ENCODE measurements at regions not wholly inside any gene's neighbourhood (a gene's known extent, or its start where the extent isn't known, plus 50 kb on each side); places are given as distances from the start of the nearest gene placed in this dataset.

DNA sequence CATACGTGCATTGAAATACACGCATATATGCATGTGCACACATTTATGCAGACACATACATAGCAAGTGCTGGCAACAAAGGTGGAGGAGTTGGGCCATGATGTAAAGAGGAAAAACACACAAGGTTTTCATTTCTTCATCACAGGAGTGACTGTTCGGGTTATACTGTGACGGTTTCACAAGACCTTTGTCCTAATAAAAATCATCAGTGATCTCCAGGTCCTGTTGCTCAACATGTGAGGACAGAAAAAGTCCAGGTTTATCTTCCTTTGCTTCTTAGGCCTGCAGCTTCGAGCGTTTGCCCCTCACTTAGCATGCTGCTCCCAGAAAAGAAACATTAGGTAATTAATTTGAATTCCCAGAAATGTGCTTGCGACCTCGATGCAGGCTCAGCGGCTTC, 1260.0 kb upstream of the TMEM132C start:
- no peaks in the 10 kb centered on the region for H3K27me3 Mint-ChIP-seq
- peaks cover 0 to 6% (median 3%) of the 10 kb centered on the region in 3 donors for H3K9me3 Mint-ChIP-seq
- no peaks in the 10 kb centered on the region for H3K4me1 Mint-ChIP-seq
- no peak overlapping the region for H3K4me3 Mint-ChIP-seq
- no peak overlapping the region for H3K27ac Mint-ChIP-seq
- H3K36me3 Mint-ChIP-seq, result no peaks in the 10 kb centered on the region

DNA sequence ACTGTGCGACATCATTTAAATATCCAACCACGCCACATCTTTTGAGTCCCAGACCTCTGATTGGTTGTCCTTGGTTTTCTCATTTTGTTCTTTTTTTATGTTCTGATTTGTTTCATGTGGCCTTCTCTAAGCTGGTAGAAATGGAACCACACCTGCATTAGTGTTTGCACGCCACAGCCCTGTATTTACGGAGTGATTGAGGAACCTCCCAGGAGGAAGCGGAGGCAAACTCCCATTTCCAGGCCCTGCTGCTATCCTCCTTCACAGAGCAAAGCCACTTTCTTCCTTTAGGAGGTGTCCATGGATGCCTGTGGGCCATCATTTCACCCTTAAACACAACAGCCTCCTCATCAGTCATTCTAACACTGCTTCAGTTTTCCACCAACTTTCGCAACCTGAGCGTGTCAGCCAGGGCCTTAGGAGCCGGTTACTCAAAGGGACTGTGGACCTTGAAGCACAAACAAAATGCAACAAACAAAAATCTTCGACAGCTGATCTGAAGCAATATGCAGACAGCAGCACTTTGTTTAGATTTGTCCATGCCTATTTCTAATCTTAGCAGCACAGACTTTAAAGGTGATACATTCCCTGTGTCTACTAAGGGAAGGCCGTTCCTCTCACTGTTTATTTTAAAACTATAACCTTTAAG, 1258.1 kb upstream of the TMEM132C start:
- no peak overlapping the region for H3K27ac Mint-ChIP-seq
- no peaks in the 10 kb centered on the region for H3K36me3 Mint-ChIP-seq
- no peaks in the 10 kb centered on the region for H3K4me1 Mint-ChIP-seq
- no peaks in the 10 kb centered on the region for H3K27me3 Mint-ChIP-seq
- peaks cover 0 to 6% (median 4%) of the 10 kb centered on the region in 3 donors for H3K9me3 Mint-ChIP-seq
- no peak overlapping the region for H3K4me3 Mint-ChIP-seq

GRCh38 chr12:127012109-127012508, 1254.9 kb upstream of the TMEM132C start:
- Mint-ChIP-seq H3K9me3 (peaks cover 0 to 4% (median 2%) of the 10 kb centered on the region in 3 donors), H3K27ac (no peak overlapping the region), H3K36me3 (no peaks in the 10 kb centered on the region), H3K27me3 (no peaks in the 10 kb centered on the region), H3K4me1 (no peaks in the 10 kb centered on the region), H3K4me3 (no peak overlapping the region)

GRCh38 chr12:127013197-127013596, 1253.8 kb upstream of the TMEM132C start:
- H3K4me3 Mint-ChIP-seq, result no peak overlapping the region
- no peaks in the 10 kb centered on the region for H3K4me1 Mint-ChIP-seq
- no peaks in the 10 kb centered on the region for H3K36me3 Mint-ChIP-seq
- no peaks in the 10 kb centered on the region for H3K27me3 Mint-ChIP-seq
- H3K27ac Mint-ChIP-seq, result no peak overlapping the region
- peaks cover 0 to 4% (median 4%) of the 10 kb centered on the region in 3 donors for H3K9me3 Mint-ChIP-seq

DNA sequence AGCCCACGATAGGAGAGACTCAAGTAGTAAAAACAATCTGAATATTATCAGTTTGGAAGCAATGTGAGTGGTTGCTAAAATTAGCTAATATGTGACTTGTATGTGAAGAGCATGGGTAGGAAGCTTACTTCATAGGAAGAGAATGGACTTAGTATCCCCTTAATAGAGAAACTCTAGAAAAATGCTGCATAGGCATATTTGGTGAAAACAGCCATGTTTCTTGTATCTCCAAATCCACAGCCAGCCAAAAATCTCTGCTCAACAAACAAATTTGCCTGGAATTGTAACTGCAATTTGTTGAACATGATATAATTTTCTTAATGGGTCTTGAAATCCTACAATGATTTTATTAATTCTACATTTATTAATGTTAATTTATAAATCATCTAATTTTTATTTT, 1252.9 kb upstream of the TMEM132C start:
- no peak overlapping the region for H3K27ac Mint-ChIP-seq

DNA sequence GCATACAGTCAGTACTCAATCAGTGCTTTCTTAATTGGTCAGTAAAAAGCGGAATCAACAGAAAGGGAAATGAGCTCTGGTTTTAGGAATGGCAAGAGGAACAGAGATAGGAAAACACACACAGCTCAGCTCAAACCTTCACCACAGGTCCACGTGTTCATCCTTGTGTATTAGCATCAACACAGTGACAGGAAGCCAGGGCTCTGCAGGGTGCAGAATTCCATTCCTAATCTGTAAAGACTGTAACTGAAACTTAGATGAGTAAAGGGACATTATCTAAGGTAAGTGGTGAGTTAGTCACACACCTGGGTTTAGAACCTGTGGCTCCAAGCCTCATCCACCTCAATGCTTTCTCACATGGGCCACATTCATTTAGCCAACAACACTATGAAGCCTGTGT, 1242.2 kb upstream of the TMEM132C start:
- no peaks in the 10 kb centered on the region for H3K36me3 Mint-ChIP-seq
- no peak overlapping the region for H3K4me3 Mint-ChIP-seq
- H3K4me1 Mint-ChIP-seq, result no peaks in the 10 kb centered on the region
- H3K9me3 Mint-ChIP-seq, result peaks cover 2 to 23% (median 3%) of the 10 kb centered on the region in 3 donors
- H3K27me3 Mint-ChIP-seq, result no peaks in the 10 kb centered on the region
- no peak overlapping the region for H3K27ac Mint-ChIP-seq

More for the DNA sequence above, 1252.9 kb upstream of the TMEM132C start:
- H3K27me3 Mint-ChIP-seq, result no peaks in the 10 kb centered on the region
- peaks cover 0 to 6% (median 4%) of the 10 kb centered on the region in 3 donors for H3K9me3 Mint-ChIP-seq
- no peak overlapping the region for H3K4me3 Mint-ChIP-seq
- H3K4me1 Mint-ChIP-seq, result no peaks in the 10 kb centered on the region
- H3K36me3 Mint-ChIP-seq, result no peaks in the 10 kb centered on the region

GRCh38 chr12:127025545-127025944, 1241.4 kb upstream of the TMEM132C start:
- Mint-ChIP-seq H3K27ac (no peak overlapping the region), H3K27me3 (no peaks in the 10 kb centered on the region), H3K4me1 (no peaks in the 10 kb centered on the region), H3K4me3 (no peak overlapping the region), H3K36me3 (no peaks in the 10 kb centered on the region), H3K9me3 (peaks cover 2 to 23% (median 3%) of the 10 kb centered on the region in 3 donors)

DNA sequence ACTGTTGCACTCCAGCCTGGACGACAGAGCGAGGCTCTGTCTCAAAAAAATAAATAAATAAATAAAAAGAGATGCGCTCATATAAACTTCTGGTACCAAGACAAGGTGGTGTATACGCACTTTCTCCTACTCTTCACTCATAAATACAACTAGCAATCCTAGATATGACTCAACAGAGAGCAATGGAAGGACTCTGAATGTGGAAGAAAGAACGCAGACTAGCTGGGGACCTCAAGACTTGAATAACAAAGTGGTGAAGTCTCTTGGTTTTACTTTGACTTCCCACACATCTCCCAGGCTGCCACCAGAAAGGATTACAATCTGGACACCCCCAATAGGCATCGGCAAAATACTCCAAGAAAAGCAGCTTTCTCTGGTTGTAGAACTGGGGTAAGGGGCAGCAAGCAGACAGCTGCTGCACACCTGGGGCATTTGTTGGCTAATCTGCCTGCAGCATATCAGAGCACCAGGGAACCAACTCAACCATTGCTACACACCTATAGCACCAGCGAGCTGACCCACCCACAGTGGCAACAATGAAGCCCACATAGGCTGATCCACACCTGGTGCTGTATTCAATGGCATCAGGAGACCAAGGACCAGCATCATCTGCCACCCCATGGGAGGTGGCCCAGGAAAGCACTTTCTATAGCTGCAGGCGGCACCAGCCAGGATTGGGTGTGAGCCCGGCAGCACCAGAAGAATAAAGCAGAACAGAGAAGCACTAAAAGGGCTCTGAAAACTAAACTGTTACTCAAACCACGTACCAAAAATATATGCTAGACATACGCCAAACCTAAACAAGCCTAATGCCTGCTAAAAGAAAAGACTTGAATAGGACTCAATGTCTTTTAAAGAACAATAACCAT, 1231.7 kb upstream of the TMEM132C start:
- Mint-ChIP-seq H3K4me3 (no peak overlapping the region), H3K27ac (no peak overlapping the region), H3K4me1 (no peaks in the 10 kb centered on the region), H3K36me3 (no peaks in the 10 kb centered on the region), H3K27me3 (no peaks in the 10 kb centered on the region), H3K9me3 (peaks cover 0 to 5% (median 3%) of the 10 kb centered on the region in 3 donors)

- peaks cover 0 to 2% (median 0%) of the 10 kb centered on the region in 3 donors for H3K4me1 Mint-ChIP-seq
- no peaks in the 10 kb centered on the region for H3K36me3 Mint-ChIP-seq
- H3K27ac Mint-ChIP-seq, result no peak overlapping the region
- H3K27me3 Mint-ChIP-seq, result no peaks in the 10 kb centered on the region
- H3K4me3 Mint-ChIP-seq, result no peak overlapping the region
- H3K9me3 Mint-ChIP-seq, result peaks cover 0 to 5% (median 2%) of the 10 kb centered on the region in 3 donors
These were observed 1228.8 kb upstream of the TMEM132C start for GRCh38 chr12:127038152-127038551.

- Mint-ChIP-seq H3K9me3 (peaks cover 0 to 5% (median 0%) of the 10 kb centered on the region in 3 donors), H3K4me1 (peaks cover 0 to 2% (median 0%) of the 10 kb centered on the region in 3 donors), H3K27me3 (no peaks in the 10 kb centered on the region), H3K36me3 (no peaks in the 10 kb centered on the region), H3K27ac (no peak overlapping the region), H3K4me3 (no peak overlapping the region)
These were observed 1228.2 kb upstream of the TMEM132C start for GRCh38 chr12:127038761-127039160.

- Mint-ChIP-seq H3K27ac (no peak overlapping the region), H3K4me3 (no peak overlapping the region), H3K4me1 (peaks cover 0 to 2% (median 0%) of the 10 kb centered on the region in 3 donors)
These were observed 1224.9 kb upstream of the TMEM132C start for GRCh38 chr12:127041985-127042625.

DNA sequence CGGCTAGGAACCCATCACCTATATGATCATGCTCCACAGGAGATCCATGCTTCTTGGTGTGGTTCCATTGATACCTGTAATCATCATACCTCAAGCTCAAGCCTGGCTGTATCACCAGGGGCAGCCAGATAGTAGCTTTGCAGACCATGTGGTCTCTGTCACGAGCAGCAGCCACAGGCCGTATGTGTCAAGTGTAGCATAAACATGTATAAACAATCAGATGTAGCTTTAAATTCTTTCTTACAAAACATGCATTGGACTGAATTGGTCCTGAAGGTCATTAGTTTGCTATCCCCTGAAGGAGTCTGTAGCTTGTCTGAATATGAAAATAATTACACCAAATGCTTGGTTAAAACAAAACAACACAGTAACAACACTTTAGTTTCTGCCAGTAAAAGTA, 1223.2 kb upstream of the TMEM132C start:
- no peak overlapping the region for H3K27ac Mint-ChIP-seq
- H3K9me3 Mint-ChIP-seq, result peaks cover 0 to 7% (median 0%) of the 10 kb centered on the region in 3 donors
- peaks cover 2% of the 10 kb centered on the region for H3K36me3 Mint-ChIP-seq
- H3K4me1 Mint-ChIP-seq, result peaks cover 0 to 2% (median 0%) of the 10 kb centered on the region in 3 donors
- no peaks in the 10 kb centered on the region for H3K27me3 Mint-ChIP-seq
- no peak overlapping the region for H3K4me3 Mint-ChIP-seq

More at GRCh38 chr12:127041985-127042625, 1224.9 kb upstream of the TMEM132C start:
- Mint-ChIP-seq H3K9me3 (peaks cover 0 to 5% (median 0%) of the 10 kb centered on the region in 3 donors), H3K36me3 (no peaks in the 10 kb centered on the region), H3K27me3 (no peaks in the 10 kb centered on the region)

DNA sequence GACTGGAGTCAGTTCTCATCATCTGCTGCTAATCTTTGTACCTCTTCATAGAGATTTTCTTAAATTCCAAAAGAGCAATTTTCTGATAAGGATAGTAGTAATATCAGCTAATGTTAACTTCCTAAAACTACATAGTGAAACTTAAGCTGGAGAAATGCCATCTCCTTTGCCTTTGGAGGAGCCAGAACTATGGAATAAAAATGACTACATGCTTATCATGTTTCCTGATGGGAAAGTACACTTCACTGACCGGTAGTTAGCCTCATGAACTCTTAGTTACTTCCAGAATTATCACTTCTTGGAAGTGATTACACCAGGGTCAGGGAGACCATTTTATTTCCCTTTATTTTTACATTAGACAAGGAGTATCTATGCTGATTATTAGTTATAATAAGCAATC, 1222.1 kb upstream of the TMEM132C start:
- no peak overlapping the region for H3K27ac Mint-ChIP-seq
- peaks cover 0 to 6% (median 0%) of the 10 kb centered on the region in 3 donors for H3K9me3 Mint-ChIP-seq
- peaks cover 0 to 2% (median 0%) of the 10 kb centered on the region in 3 donors for H3K4me1 Mint-ChIP-seq
- no peak overlapping the region for H3K4me3 Mint-ChIP-seq
- no peaks in the 10 kb centered on the region for H3K27me3 Mint-ChIP-seq
- peaks cover 2% of the 10 kb centered on the region for H3K36me3 Mint-ChIP-seq

GRCh38 chr12:127046467-127046866, 1220.5 kb upstream of the TMEM132C start:
- no peaks in the 10 kb centered on the region for H3K27me3 Mint-ChIP-seq
- H3K36me3 Mint-ChIP-seq, result peaks cover 2% of the 10 kb centered on the region
- H3K4me1 Mint-ChIP-seq, result peaks cover 0 to 2% (median 0%) of the 10 kb centered on the region in 3 donors
- no peak overlapping the region for H3K27ac Mint-ChIP-seq
- H3K4me3 Mint-ChIP-seq, result no peak overlapping the region
- peaks cover 0 to 4% (median 0%) of the 10 kb centered on the region in 3 donors for H3K9me3 Mint-ChIP-seq

GRCh38 chr12:127048057-127048456, 1218.9 kb upstream of the TMEM132C start:
- Mint-ChIP-seq H3K4me3 (no peak overlapping the region), H3K36me3 (peaks cover 2% of the 10 kb centered on the region), H3K4me1 (no peaks in the 10 kb centered on the region), H3K27ac (no peak overlapping the region), H3K27me3 (no peaks in the 10 kb centered on the region), H3K9me3 (peaks cover 0 to 2% (median 0%) of the 10 kb centered on the region in 3 donors)

Data from IgD-negative memory B cell (primary cell).